Transverse colon (tissue), 4 donors: ENCODE measurements at regions not wholly inside any gene's neighbourhood (a gene's known extent, or its start where the extent isn't known, plus 50 kb on each side); places are given as distances from the start of the nearest gene placed in this dataset.
A peak's percentile ranks its signal among the peaks of the same experiment; 100 is the strongest.

Experiments
- DNase-seq: peaks from one replicate; pipeline ENCODE4 v3.0.0-alpha.2; 2019
- H3K27ac ChIP-seq, 4 donors: fragments of 200-600 bp; sonication (generic); 2 replicates each; pipeline ENCODE4 v1.5.1; 2016 to 2018; ENCODE audit warnings: inconsistent platforms in 4 of 4
- H3K27me3 ChIP-seq: fragments of 200-600 bp; sonication (generic); 2 replicates; pipeline ENCODE4 v1.5.1; 2017; ENCODE audit warnings: inconsistent platforms
- H3K36me3 ChIP-seq, 4 donors: fragments of 200-600 bp; sonication (generic); 2 replicates each; pipeline ENCODE4 v1.5.1; 2017 to 2019; ENCODE audit warnings: inconsistent platforms in 4 of 4
- H3K4me1 ChIP-seq, 4 donors: fragments of 200-600 bp; sonication (generic); 2 replicates each; pipeline ENCODE4 v1.5.1; 2017 to 2020; ENCODE audit warnings: inconsistent platforms in 4 of 4
- H3K4me3 ChIP-seq, 4 donors: fragments of 200-600 bp; sonication (generic); 1 replicate in 1 of 4; 2 replicates in 3 of 4; pipeline versions ENCODE4 v1.5.1 to v1.6.1; 2017 to 2019; ENCODE audit warnings: inconsistent platforms in 4 of 4
- H3K9me3 ChIP-seq, 2 donors: fragments of 200-600 bp; sonication (generic); 2 replicates each; pipeline ENCODE4 v1.5.1; 2017 to 2019; ENCODE audit warnings: inconsistent platforms in 2 of 2
- CTCF ChIP-seq, 5 experiments: fragments of 200-600 bp in 3 of 5; fragments of 450-650 bp in 2 of 5; sonication (generic) in 3 of 5; IDR thresholded peaks; 1 replicate in 2 of 5; 2 replicates in 3 of 5; pipeline ENCODE4 v1.5.1; 2016 to 2017; ENCODE audit warnings: antibody characterized with exemption in 5 of 5, inconsistent platforms in 3 of 5, mild to moderate bottlenecking in 2 of 5, moderate library complexity in 1 of 5
- EP300 ChIP-seq: sonication (generic); formaldehyde crosslinking; IDR thresholded peaks from one replicate; pipeline ENCODE4 v1.6.1; 2017; ENCODE audit warnings: antibody characterized with exemption, low read depth
- POLR2A ChIP-seq: fragments of 450-650 bp; IDR thresholded peaks from one replicate; pipeline ENCODE4 v1.6.1; 2016; ENCODE audit warnings: antibody characterized with exemption, mild to moderate bottlenecking, moderate library complexity
- POLR2AphosphoS5 ChIP-seq, 3 donors: sonication (generic); formaldehyde crosslinking; IDR thresholded peaks; one replicate each; pipeline ENCODE4 v1.6.1; 2016; ENCODE audit warnings: antibody characterized with exemption in 3 of 3
- WGBS, 2 donors: methylation state at CpG; one replicate each; pipeline ENCODE4 v1.1.5; 2018; ENCODE audit warnings: low coverage in 1 of 2; 5-methylcytosine and 5-hydroxymethylcytosine counted together
- in situ Hi-C, 4 donors: fragments of 200-750 bp; cut with MboI; loops; one replicate each; pipeline versions ENCODE4 v1.15.0 to v1.15.1; 2017; ENCODE audit warnings: low sequenced_read_pairs in 3 of 4, low pct_ligation_motif_present in 1 of 4, low pct_unique_long_range_greater_than_20kb in 1 of 4
- intact Hi-C: fragments of 100-400 bp; cut with DNase I; formaldehyde crosslinking; loops from one replicate; pipeline ENCODE4 v1.15.1; 2023; ENCODE audit warnings: low total_unique reads

DNA sequence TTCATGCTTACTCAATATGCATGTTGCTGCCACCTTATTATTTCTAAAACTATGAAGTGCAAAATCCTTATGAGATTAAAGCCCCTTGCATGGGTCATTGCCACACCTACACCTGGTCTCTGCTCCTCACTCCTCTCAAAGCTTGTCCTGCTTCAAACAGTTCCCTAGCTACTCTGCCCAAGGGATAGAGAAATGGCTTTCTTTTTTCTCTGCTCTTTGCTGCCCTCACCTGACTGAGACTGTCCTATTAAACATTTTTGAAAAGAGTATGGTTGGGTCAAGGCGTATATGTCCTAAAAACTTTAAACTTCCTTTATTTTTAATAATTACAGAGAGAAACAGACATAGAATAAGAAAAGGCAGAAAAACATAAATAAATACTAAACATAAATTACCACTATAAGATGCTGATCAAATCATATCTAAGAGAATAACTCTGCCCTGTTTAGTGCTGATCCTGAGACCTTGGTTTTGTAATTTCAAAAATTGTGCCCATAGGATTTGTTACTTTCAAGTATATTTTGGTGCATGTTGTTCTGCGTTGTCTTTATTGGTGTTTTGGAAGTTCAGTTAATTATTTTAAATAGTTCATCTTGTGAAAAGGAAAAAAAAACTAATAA, 704.9 kb upstream of the PABPC4L start:
- in situ Hi-C loops: no loop called here
- Histone ChIP-seq H3K4me1 (no peaks in the 10 kb centered on the region), H3K4me3 (no peak overlapping the region), H3K27me3 (no peaks in the 10 kb centered on the region), H3K36me3 (no peaks in the 10 kb centered on the region), H3K9me3 (no peaks in the 10 kb centered on the region), H3K27ac (no peak overlapping the region)
- 58 to 61% methylated on average over 2 of the region's 2 CpGs for WGBS, 2 donors
- DNase-seq: no peak
- no peak for TF ChIP-seq POLR2A
- peak in 2 of 5 experiments; percentile 9 to 22 for TF ChIP-seq CTCF (IDR thresholded peaks at IDR 0.05)
- intact Hi-C loops: no loop called here

DNA sequence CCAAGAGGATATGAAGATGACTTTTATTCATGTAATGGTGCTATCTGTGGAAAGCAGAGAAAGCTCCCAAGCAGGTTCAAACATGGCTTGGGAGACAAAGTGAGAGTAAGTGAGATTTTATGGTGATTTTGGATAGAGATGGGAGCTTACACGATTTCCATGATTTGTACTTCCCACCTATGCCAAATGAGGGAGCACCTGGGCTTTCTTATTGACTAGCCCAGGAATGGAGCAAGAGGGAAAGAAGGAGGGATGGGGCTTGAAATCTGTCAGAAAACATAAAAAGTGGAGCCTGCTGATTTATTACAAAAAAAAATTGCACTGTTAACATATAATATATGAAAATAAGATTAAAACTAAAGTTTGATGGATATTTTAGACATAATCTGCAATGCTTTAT, 703.5 kb upstream of the PABPC4L start:
- intact Hi-C loops: no loop called here
- 40 to 64% methylated on average over 1 of the region's 1 CpG for WGBS, 2 donors
- TF ChIP-seq EP300 (no peak), POLR2A (no peak), CTCF (IDR thresholded peaks at IDR 0.05) (no peak), POLR2AphosphoS5 (IDR thresholded peaks at IDR 0.05) (no peak)
- H3K27ac ChIP-seq: no peak overlapping the region
- no peak for DNase-seq
- in situ Hi-C loops: no loop called here
- no peaks in the 10 kb centered on the region for H3K27me3 ChIP-seq
- no peak overlapping the region for H3K4me3 ChIP-seq
- H3K9me3 ChIP-seq: no peaks in the 10 kb centered on the region
- no peaks in the 10 kb centered on the region for H3K36me3 ChIP-seq
- no peaks in the 10 kb centered on the region for H3K4me1 ChIP-seq

GRCh38 chr4:134888156-134888555, 686.6 kb upstream of the PABPC4L start:
- no peak overlapping the region for H3K27ac ChIP-seq
- H3K4me3 ChIP-seq: no peak overlapping the region
- intact Hi-C loops (no loop called here), in situ Hi-C loops (no loop called here)
- H3K36me3 ChIP-seq: no peaks in the 10 kb centered on the region
- WGBS, 2 donors: 37 to 38% methylated on average over 2 of the region's 2 CpGs
- TF ChIP-seq CTCF (IDR thresholded peaks at IDR 0.05): no peak
- no peak for TF ChIP-seq POLR2AphosphoS5 (IDR thresholded peaks at IDR 0.05)
- TF ChIP-seq EP300: no peak
- TF ChIP-seq POLR2A: no peak
- H3K4me1 ChIP-seq: no peaks in the 10 kb centered on the region
- DNase-seq: no peak
- H3K27me3 ChIP-seq: no peaks in the 10 kb centered on the region
- no peaks in the 10 kb centered on the region for H3K9me3 ChIP-seq

DNA sequence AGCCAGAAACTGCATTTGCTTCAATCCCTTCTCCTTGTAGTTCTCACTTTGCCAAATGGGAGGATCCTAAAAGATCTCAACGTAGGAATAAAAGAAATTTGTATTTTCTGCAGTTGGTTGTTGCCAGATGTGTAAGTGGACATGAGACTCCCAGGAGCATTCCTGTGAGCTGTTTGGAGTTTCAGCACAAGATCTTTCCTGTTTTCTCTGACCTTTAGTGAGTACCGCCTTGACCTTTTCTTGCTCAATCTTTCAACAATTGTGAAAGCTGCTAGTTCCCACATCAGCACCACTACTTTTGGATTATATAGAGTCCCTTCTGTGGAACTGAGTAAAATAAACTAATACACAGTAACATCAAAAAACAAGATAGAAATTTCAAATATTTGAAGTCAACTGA, 683.8 kb upstream of the PABPC4L start:
- DNase-seq: no peak
- H3K9me3 ChIP-seq: no peaks in the 10 kb centered on the region
- intact Hi-C loops (no loop called here), in situ Hi-C loops (no loop called here)
- H3K27ac ChIP-seq: no peak overlapping the region
- no peaks in the 10 kb centered on the region for H3K27me3 ChIP-seq
- WGBS, 2 donors: 57 to 75% methylated on average over 2 of the region's 2 CpGs
- no peak for TF ChIP-seq POLR2A
- no peak for TF ChIP-seq POLR2AphosphoS5 (IDR thresholded peaks at IDR 0.05)
- TF ChIP-seq CTCF (IDR thresholded peaks at IDR 0.05): no peak
- no peak for TF ChIP-seq EP300
- H3K4me3 ChIP-seq: no peak overlapping the region
- H3K36me3 ChIP-seq: no peaks in the 10 kb centered on the region
- no peaks in the 10 kb centered on the region for H3K4me1 ChIP-seq
